ENCODE measurements at regions not wholly inside any gene's neighbourhood (a gene's known extent, or its start where the extent isn't known, plus 50 kb on each side); places are given as distances from the start of the nearest gene placed in this dataset.
"Not testable (repeated sequence)": the region's sequence is repeated elsewhere in the genome, so short reads cannot be mapped to it uniquely, and the experiment has no call there.

DNA sequence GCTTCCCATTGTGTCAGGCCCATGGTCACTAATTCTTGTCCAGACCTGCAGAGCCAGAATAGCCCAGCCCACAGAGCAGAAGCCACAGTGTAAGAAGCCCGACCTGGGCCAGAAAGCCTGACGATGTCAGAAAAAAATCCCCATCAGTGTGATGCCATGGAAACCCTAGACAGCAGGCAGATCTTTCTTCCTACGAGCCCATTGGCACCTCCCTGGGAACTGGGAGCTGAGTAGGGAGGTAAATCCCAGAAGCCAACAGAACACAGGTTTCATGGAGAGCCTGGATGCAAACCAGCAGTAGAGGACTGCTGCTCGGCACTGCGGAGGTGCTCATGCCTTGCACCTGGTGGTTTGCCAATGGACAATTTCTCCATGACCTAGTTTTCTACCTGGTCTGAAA, 82.2 kb upstream of the SLC22A16 start:
- DNase-seq: no peak

DNA sequence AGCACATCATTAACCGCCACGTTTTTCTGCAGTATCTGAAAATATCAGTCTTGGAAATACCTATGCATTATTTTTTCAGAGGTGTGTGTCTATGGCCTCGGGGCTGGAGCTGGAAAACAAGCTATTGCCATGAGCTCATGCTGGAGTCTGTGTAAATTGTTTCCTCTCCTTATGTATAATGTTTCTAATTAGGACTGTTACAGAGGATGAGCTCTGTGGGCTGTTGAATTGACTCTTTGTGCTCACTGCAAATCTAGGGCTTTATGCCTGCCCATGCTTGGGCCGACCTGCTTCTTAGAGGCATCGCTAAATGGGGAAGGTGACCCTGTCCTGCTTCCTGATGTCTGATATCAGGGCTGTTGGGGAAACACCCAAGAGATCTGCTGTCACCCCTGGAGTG, 80.8 kb upstream of the SLC22A16 start:
- no peak for DNase-seq

DNA sequence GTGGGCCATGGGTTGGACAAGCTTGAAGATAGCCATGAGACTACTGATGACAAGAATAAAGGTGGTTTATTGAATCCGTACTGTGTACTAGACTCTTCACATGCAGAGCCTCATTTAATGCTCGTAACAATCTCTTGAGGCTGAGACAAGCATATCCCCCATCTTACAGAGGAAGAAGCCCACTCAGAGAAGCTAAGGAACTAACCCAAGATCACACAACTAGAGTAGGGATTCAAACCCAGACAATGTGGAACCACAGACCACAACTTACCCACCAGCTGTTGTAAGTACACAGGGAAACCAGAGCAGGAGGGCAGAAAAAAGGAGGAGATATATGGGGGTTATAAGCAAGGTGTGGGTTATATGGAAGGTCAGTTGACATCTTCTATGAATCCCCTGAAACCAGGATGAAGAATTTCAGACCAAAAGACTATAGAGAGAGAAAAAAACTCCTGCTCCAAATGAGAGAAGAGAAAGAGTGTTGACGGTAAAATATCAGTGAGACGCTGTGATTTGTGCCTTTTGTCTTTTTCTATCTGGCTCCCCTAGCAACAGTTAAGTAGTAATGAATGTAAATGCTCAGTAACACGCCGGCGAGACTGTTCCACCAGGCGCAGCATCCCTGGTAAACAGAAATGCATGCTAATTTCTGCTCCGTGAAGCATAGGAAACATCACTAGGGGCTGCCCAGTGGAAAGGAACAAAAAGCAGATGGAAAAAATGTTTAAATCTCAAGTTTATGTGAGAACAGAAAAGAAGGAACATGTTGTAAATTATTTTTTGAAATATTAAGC, 80.1 kb upstream of the SLC22A16 start:
- DNase-seq: no peak

DNA sequence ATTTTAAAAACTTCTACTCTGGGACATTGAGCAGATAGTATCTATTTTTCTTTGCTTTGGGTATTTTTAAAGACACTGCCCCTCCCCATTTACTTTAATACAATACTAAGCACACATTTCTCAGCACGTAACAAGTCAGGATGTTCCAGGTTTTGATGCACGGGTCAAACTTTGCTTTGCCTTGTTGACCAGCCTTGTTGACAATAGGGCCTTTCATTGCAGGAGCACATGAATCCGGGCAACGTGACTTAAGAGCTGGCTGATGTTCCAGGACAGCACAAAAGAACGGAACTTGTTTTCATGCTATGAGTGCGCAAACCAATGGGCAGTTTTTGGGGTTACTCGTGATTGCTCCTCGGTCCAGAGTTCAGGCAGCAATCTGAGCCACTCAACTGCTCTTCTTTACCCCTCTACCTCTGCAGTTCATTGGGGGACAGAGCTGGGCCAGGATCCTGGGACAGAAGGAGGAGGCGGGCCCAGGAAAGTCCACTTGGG, 78.6 kb upstream of the SLC22A16 start:
- no peak for DNase-seq

GRCh38 chr6:110554441-110554840, 78.0 kb upstream of the SLC22A16 start:
- no peak for DNase-seq

DNA sequence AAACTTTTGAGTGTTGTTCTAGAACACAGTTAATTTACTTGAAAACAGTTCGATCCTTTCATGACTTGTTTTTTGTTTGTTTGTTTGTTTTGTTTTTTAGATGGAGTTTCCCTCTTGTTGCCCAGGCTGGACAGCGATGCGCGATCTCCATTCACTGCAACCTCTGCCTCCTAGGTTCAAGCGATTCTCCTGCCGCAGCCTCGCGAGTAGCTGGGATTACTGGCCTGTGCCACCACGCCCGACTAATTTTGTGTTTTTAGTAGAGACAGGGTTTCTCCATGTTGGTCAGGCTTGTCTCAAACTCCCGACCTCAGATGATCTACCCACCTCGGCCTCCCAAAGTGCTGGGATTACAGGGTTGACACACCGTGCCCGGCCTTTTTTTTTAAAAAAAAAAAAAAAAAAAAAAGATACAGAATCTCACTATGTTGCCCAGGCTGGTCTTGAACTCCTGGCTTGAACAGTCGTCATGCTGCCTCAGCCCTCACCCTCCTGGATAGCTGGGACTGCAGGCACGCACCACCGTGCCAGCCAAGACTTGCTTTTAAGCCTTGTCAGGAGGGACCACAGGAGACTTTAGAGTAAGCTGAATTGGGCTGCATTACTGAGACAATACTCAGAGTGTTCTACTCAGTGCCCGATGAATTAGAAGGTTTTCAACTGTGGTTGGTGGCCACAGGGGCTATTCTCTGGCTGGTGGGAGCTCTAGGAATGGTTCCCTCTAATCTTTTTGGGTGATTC, 76.7 kb upstream of the SLC22A16 start:
- DNase-seq: no peak

DNA sequence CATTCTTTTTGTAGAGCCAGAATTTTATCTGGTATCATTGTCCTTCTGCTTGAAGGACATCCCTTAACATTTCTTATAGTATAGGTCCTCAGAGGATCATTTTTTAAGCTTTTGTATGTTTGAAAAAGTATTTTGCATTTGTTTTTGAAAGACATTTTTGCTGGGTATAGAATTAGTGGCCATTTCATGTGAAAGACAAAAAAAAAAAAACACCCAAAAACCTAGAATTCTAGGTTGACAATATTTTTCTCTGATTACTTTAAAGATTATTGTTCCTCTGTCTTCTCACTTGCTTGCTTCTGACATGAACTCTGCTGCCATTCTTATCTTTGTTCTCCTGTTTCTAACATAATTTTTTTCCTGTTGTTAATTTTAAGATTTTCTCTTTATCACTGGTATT, 75.7 kb upstream of the SLC22A16 start:
- no peak for DNase-seq

- no peak for DNase-seq
These were observed 74.7 kb upstream of the SLC22A16 start for GRCh38 chr6:110551088-110551487.

DNA sequence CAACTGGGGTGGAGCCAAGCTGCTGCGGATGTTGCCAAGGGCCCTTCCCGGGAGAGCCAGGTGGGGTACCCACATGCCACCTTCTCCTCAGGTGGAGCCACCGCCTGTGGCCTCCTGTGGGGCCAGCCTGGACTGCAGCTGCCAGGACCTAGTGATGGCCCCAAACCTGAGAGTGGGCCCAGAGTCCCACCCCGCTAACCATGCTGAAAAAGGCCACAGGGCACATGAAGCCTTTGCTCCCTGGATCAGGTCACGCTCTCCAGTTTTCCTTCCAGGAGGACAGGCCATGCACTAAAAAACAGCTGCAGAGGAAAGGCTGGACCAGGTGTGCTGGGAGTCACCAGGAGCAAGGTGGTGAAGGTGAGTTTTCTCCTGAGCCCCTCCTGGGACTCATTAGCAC, 73.9 kb upstream of the SLC22A16 start:
- DNase-seq: no peak

DNA sequence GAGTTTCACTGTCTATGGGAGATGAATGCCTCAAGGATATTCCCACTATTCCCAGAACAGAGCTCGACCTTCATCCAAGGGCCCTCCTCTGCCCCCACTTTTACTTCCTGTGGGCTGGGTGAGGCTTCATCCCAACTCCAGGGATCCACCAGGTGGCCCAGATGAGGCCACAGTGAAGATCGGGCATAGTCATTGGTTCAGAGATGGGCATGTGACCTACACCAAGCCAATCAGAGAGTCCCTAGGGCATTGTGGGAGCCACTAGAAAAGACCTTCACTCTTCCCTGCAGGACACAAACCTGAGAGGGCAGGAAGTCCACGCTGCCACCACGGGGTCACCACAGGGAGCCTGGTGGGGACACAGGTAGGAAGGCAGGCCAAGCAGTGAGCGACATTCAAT, 72.9 kb upstream of the SLC22A16 start:
- no peak for DNase-seq

GRCh38 chr6:110548110-110548847, 71.9 kb upstream of the SLC22A16 start:
- DNase-seq: no peak

- no peak for DNase-seq
These were observed 71.0 kb upstream of the SLC22A16 start for GRCh38 chr6:110547266-110547964.

- DNase-seq: no peak
These were observed 68.9 kb upstream of the SLC22A16 start for GRCh38 chr6:110545081-110545872.

DNA sequence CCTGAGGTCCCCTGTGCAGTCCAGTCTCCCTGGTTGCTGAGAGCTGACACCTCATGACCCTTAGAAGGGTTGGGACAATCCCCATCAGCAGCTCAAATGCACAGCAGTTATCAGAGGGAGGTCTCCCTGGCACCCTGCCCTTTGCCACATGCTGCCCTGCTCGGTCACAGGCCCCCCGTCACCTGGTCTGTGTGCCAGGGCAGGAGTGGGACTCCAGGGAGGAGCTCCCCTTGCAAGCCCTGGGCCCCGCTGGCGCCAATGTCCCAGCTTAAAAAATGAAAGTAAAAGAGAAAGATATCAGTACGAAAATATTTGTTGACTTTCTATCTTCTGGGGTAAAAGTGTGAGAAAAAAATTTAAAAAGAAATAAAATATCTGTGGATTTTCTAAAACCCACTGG, 68.1 kb upstream of the SLC22A16 start:
- DNase-seq: no peak

- DNase-seq: no peak
These were observed 66.7 kb upstream of the SLC22A16 start for GRCh38 chr6:110543106-110543505.

GRCh38 chr6:110542311-110543024, 66.1 kb upstream of the SLC22A16 start:
- no peak for DNase-seq

DNA sequence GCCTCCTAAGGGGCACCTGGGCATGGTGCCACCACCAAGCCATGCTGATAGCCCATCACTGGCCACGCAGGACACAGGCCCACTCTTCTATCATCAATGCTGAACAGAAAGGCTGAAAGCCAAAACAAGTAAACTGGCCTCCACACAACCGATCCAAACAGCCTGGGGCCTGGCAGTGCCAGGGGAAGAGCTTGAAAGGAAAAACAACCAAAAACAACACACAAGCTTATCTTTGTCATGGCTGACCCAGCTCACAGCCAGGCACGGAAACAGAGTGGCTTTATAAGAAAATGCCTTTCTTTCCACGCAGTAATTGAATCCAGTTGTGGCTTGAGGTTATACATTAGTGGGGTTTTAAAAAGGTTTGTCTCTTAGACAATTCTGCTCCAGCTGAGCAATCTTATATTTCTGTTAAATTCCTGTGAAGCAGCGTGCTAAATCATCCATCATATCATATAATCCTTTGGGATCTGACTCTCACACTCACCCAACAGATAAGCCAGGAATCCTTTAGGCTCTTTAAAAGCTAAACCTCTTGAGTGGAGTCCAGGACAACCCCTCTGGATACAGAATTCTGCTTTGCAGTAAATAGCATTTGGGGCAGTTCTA, 65.4 kb upstream of the SLC22A16 start:
- DNase-seq: no peak

DNA sequence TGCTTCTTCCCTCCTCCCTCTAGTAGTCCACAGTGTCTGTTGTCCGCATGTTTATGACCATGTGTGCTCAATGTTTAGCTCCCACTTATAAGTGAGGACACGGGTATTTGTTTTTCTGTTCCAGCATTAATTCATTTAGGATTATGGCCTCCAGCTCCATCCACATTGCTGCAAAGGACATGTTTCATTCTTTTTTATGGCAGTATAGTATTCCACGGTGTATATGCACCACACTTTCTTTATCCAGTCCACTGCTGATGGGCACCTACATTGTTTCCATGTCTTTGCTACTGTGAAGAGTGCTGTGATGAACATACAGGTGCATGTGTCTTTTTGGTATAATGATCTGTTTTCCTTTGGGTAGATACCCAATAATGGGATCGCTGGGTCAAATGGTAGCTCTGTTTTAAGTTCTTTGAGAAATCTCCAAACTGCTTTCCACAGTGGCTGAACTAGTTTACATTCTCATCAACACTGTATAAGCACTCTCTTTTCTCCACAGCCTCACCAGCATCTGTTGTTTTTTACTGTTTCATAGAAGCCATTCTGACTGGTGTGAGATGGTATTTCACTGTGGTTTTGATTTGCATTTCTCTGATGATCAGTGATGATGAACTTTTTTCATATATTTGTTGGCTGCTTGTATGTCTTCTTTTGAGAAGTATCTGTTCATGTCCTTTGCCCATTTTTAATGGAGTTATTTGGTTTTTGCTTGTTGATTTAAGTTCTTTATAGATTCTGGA, 63.0 kb upstream of the SLC22A16 start:
- not testable (repeated sequence) for DNase-seq

GRCh38 chr6:110538416-110539160, 62.2 kb upstream of the SLC22A16 start:
- DNase-seq: no peak
